Breast epithelium (tissue), 3 donors: ENCODE measurements at regions not wholly inside any gene's neighbourhood (a gene's known extent, or its start where the extent isn't known, plus 50 kb on each side); places are given as distances from the start of the nearest gene placed in this dataset.

Experiments used
- POLR2A ChIP-seq: fragments of 450-650 bp; IDR thresholded peaks from one replicate; pipeline ENCODE4 v1.6.1; 2016; ENCODE audit warnings: antibody characterized with exemption, mild to moderate bottlenecking, moderate library complexity
- POLR2AphosphoS5 ChIP-seq, 3 donors: sonication (generic); formaldehyde crosslinking; IDR thresholded peaks; one replicate each; pipeline ENCODE4 v1.6.1; 2017; ENCODE audit warnings: antibody characterized with exemption in 3 of 3
- TF ChIP-seq, protein P1 (sequence below), 3 donors: fragments of 450-650 bp; IDR thresholded peaks; one replicate each; pipeline ENCODE4 v1.5.1; 2016 to 2017; ENCODE audit warnings: antibody characterized with exemption in 3 of 3, mild to moderate bottlenecking in 3 of 3, moderate library complexity in 3 of 3

DNA sequence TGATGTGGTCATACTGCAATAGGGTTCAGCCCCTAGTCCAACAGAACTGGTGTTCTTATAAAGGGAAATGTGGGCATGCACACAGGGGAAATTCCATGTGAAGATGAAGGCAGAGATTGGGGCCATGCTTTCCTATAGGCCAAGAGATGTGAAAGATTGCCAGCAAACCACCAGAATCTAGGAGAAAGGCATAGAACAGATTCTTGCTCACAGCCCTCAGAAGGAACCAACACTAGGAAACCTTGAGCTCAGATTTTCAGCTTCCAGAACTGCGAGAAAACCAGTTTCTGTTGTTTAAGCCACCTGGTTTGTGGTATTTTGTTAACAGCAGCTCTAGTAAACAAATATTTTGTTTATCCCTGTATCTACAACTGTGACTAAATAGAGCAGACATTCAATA, 197.6 kb upstream of the CITED2 start:
- TF ChIP-seq, protein P1, sequence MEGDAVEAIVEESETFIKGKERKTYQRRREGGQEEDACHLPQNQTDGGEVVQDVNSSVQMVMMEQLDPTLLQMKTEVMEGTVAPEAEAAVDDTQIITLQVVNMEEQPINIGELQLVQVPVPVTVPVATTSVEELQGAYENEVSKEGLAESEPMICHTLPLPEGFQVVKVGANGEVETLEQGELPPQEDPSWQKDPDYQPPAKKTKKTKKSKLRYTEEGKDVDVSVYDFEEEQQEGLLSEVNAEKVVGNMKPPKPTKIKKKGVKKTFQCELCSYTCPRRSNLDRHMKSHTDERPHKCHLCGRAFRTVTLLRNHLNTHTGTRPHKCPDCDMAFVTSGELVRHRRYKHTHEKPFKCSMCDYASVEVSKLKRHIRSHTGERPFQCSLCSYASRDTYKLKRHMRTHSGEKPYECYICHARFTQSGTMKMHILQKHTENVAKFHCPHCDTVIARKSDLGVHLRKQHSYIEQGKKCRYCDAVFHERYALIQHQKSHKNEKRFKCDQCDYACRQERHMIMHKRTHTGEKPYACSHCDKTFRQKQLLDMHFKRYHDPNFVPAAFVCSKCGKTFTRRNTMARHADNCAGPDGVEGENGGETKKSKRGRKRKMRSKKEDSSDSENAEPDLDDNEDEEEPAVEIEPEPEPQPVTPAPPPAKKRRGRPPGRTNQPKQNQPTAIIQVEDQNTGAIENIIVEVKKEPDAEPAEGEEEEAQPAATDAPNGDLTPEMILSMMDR (IDR thresholded peaks at IDR 0.05) = no peak
- TF ChIP-seq POLR2A = no peak
- no peak for TF ChIP-seq POLR2AphosphoS5 (IDR thresholded peaks at IDR 0.05)
